HL-60/S4 (cell line): ENCODE measurements at regions not wholly inside any gene's neighbourhood (a gene's known extent, or its start where the extent isn't known, plus 50 kb on each side); places are given as distances from the start of the nearest gene placed in this dataset.

Experiments
- in situ Hi-C: fragments of 300-500 bp; cut with MboI; formaldehyde crosslinking; loops from 2 replicates; pipeline ENCODE4 v1.14.3; 2022; ENCODE audit warnings: low sequenced_read_pairs

- in situ Hi-C loops = no loop called here
Measured at GRCh38 chr18:30929718-30930117, 112.8 kb downstream of the DSC3 start.

- in situ Hi-C loops = no loop called here
Measured at GRCh38 chr18:30929065-30929464, 113.5 kb downstream of the DSC3 start.

- in situ Hi-C loops = no loop called here
Measured at GRCh38 chr18:30927517-30928075, 114.9 kb downstream of the DSC3 start.

GRCh38 chr18:30927042-30927441 lies 115.5 kb downstream of the DSC3 start:
- in situ Hi-C loops = no loop called here

- in situ Hi-C loops = no loop called here
Measured at GRCh38 chr18:30925795-30926194, 116.7 kb downstream of the DSC3 start.

GRCh38 chr18:30920757-30921156 lies 121.8 kb downstream of the DSC3 start:
- in situ Hi-C loops = no loop called here

- in situ Hi-C loops = no loop called here
Measured at GRCh38 chr18:30920351-30920750, 122.2 kb downstream of the DSC3 start.

GRCh38 chr18:30917651-30918050 lies 124.9 kb downstream of the DSC3 start:
- in situ Hi-C loops = no loop called here

GRCh38 chr18:30915336-30915988 lies 127.1 kb downstream of the DSC3 start:
- in situ Hi-C loops = no loop called here

GRCh38 chr18:30908381-30908780 lies 134.2 kb downstream of the DSC3 start:
- in situ Hi-C loops = no loop called here

GRCh38 chr18:30903566-30903965 lies 139.0 kb downstream of the DSC3 start:
- in situ Hi-C loops = no loop called here

- in situ Hi-C loops = no loop called here
Measured at GRCh38 chr18:30889519-30890301, 152.8 kb downstream of the DSC3 start.

GRCh38 chr18:30888344-30888743 lies 154.2 kb downstream of the DSC3 start:
- in situ Hi-C loops = no loop called here

GRCh38 chr18:30886998-30887397 lies 155.5 kb downstream of the DSC3 start:
- in situ Hi-C loops = no loop called here

GRCh38 chr18:30870466-30870865 lies 172.1 kb downstream of the DSC3 start:
- in situ Hi-C loops = no loop called here

- in situ Hi-C loops = no loop called here
Measured at GRCh38 chr18:30862900-30863299, 179.6 kb downstream of the DSC3 start.

- in situ Hi-C loops = no loop called here
Measured at GRCh38 chr18:30860741-30861140, 181.8 kb downstream of the DSC3 start.

- in situ Hi-C loops = no loop called here
Measured at GRCh38 chr18:30859036-30859435, 183.5 kb downstream of the DSC3 start.

- in situ Hi-C loops = no loop called here
Measured at GRCh38 chr18:30858560-30858959, 184.0 kb downstream of the DSC3 start.

- in situ Hi-C loops = no loop called here
Measured at GRCh38 chr18:30855762-30856161, 186.8 kb downstream of the DSC3 start.

GRCh38 chr18:30852980-30853379 lies 189.6 kb downstream of the DSC3 start:
- in situ Hi-C loops = no loop called here

GRCh38 chr18:30852541-30852940 lies 190.0 kb downstream of the DSC3 start:
- in situ Hi-C loops = no loop called here
